H9 (cell line): ENCODE measurements at regions not wholly inside any gene's neighbourhood (a gene's known extent, or its start where the extent isn't known, plus 50 kb on each side); places are given as distances from the start of the nearest gene placed in this dataset.

ENCODE experiments used
- DNase-seq: peaks from one replicate; pipeline ENCODE4 v3.0.0-alpha.2; 2017
- H2AFZ ChIP-seq: one replicate; pipeline ENCODE4 v1.6.1; 2013; ENCODE audit warnings: mild to moderate bottlenecking, low read length, control low read depth, moderate library complexity
- H2AK5ac ChIP-seq: 2 replicates; pipeline ENCODE4 v1.6.1; 2013; ENCODE audit warnings: low read length, control low read depth, mixed read lengths; ENCODE audit not compliant: insufficient read length
- H2BK120ac ChIP-seq: one replicate; pipeline ENCODE4 v1.6.1; 2013; ENCODE audit warnings: low read depth, mild to moderate bottlenecking, low read length, control low read depth, inconsistent platforms; ENCODE audit not compliant: poor library complexity, severe bottlenecking
- H2BK12ac ChIP-seq: 2 replicates; pipeline ENCODE4 v1.6.1; 2013; ENCODE audit warnings: low read length, control low read depth, mixed read lengths, low read depth; ENCODE audit not compliant: insufficient read length
- H2BK15ac ChIP-seq: 2 replicates; pipeline ENCODE4 v1.6.1; 2013; ENCODE audit warnings: low read depth, low read length, control low read depth
- H2BK20ac ChIP-seq: one replicate; pipeline ENCODE4 v1.6.1; 2013; ENCODE audit warnings: low read depth, mild to moderate bottlenecking, low read length, control low read depth, inconsistent platforms; ENCODE audit not compliant: poor library complexity, severe bottlenecking
- H2BK5ac ChIP-seq: 2 replicates; pipeline ENCODE4 v1.6.1; 2013; ENCODE audit warnings: low read length, control low read depth, mixed read lengths; ENCODE audit not compliant: insufficient read length
- H3K14ac ChIP-seq: 2 replicates; pipeline ENCODE4 v1.6.1; 2013; ENCODE audit warnings: low read length, control low read depth; ENCODE audit not compliant: insufficient read depth
- H3K18ac ChIP-seq: 2 replicates; pipeline ENCODE4 v1.6.1; 2013; ENCODE audit warnings: low read depth, mild to moderate bottlenecking, mixed read lengths, low read length, control low read depth; ENCODE audit not compliant: insufficient read length
- H3K23ac ChIP-seq: 2 replicates; pipeline ENCODE4 v1.6.1; 2013; ENCODE audit warnings: low read length, control low read depth, mixed read lengths, low read depth; ENCODE audit not compliant: insufficient read length
- H3K23me2 ChIP-seq: 2 replicates; pipeline ENCODE4 v1.6.1; 2013; ENCODE audit warnings: low read depth, mild to moderate bottlenecking, mixed read lengths, low read length, control low read depth; ENCODE audit not compliant: insufficient read length, poor library complexity, severe bottlenecking
- H3K27ac ChIP-seq: 2 replicates; pipeline ENCODE4 v1.5.1; 2013; ENCODE audit warnings: low read length, control low read depth, mixed read lengths, low read depth; ENCODE audit not compliant: insufficient read length
- H3K27me3 ChIP-seq: 2 replicates; pipeline ENCODE4 v1.6.1; 2013; ENCODE audit warnings: low read length, control low read depth, inconsistent platforms; ENCODE audit not compliant: insufficient read depth
- H3K4ac ChIP-seq: 2 replicates; pipeline ENCODE4 v1.6.1; 2013; ENCODE audit warnings: low read depth, mild to moderate bottlenecking, control low read depth, inconsistent platforms, low read length, moderate library complexity
- H3K4me1 ChIP-seq: 2 replicates; pipeline ENCODE4 v1.6.1; 2013; ENCODE audit warnings: low read length, control low read depth, inconsistent platforms; ENCODE audit not compliant: insufficient read depth
- H3K4me2 ChIP-seq: 2 replicates; pipeline ENCODE4 v1.6.1; 2013; ENCODE audit warnings: low read length, control low read depth, mixed read lengths; ENCODE audit not compliant: insufficient read length, insufficient read depth
- H3K56ac ChIP-seq: 2 replicates; pipeline ENCODE4 v1.6.1; 2013; ENCODE audit warnings: low read depth, mild to moderate bottlenecking, mixed read lengths, low read length, control low read depth; ENCODE audit not compliant: insufficient read length
- H3K79me1 ChIP-seq: 2 replicates; pipeline ENCODE4 v1.6.1; 2013; ENCODE audit warnings: low read depth, mild to moderate bottlenecking, moderate library complexity, low read length, control low read depth, inconsistent platforms; ENCODE audit not compliant: insufficient read depth, poor library complexity, severe bottlenecking
- H3K79me2 ChIP-seq: 2 replicates; pipeline ENCODE4 v1.6.1; 2013; ENCODE audit warnings: low read length, control low read depth, inconsistent platforms; ENCODE audit not compliant: insufficient read depth
- H3K9ac ChIP-seq: 2 replicates; pipeline ENCODE4 v1.6.1; 2013; ENCODE audit warnings: low read length, control low read depth, mixed read lengths; ENCODE audit not compliant: insufficient read length; ENCODE audit errors: extremely low read depth
- H3K9me3 ChIP-seq: one replicate; pipeline ENCODE4 v1.6.1; 2013; ENCODE audit warnings: low read depth, low read length, inconsistent platforms; ENCODE audit not compliant: control insufficient read depth
- H3T11ph ChIP-seq: one replicate; pipeline ENCODE4 v1.6.1; 2013; ENCODE audit warnings: mild to moderate bottlenecking, low read length, control low read depth, inconsistent platforms
- H4K20me1 ChIP-seq: one replicate; pipeline ENCODE4 v1.6.1; 2013; ENCODE audit not compliant: control insufficient read depth, insufficient read length, insufficient read depth
- H4K5ac ChIP-seq: 2 replicates; pipeline ENCODE4 v1.6.1; 2013; ENCODE audit warnings: low read depth, mild to moderate bottlenecking, mixed read lengths, low read length, control low read depth; ENCODE audit not compliant: insufficient read length
- H4K8ac ChIP-seq: replicated peaks from 2 replicates; pipeline ENCODE4 v1.6.1; 2013; ENCODE audit warnings: low read length, control low read depth, mixed read lengths, low read depth; ENCODE audit not compliant: insufficient read length
- H4K91ac ChIP-seq: 2 replicates; pipeline ENCODE4 v1.6.1; 2013; ENCODE audit warnings: low read depth, mild to moderate bottlenecking, moderate library complexity, mixed read lengths, low read length, control low read depth; ENCODE audit not compliant: insufficient read length
- H3K27ac Mint-ChIP-seq, 3 experiments: 2 replicates in 2 of 3; 3 replicates in 1 of 3; pipeline ENCODE4 v1.8.0; 2020 to 2021; ENCODE audit warnings: mixed read lengths in 3 of 3, mild to moderate bottlenecking in 1 of 3, moderate library complexity in 1 of 3
- H3K27me3 Mint-ChIP-seq: 2 replicates; pipeline ENCODE4 v1.8.0; 2021; ENCODE audit warnings: low read depth, mild to moderate bottlenecking, moderate library complexity, mixed read lengths
- H3K36me3 Mint-ChIP-seq, 3 experiments: 2 replicates in 2 of 3; 3 replicates in 1 of 3; pipeline ENCODE4 v1.8.0; 2020 to 2021; ENCODE audit warnings: low read depth in 3 of 3, mixed read lengths in 3 of 3; ENCODE audit not compliant: insufficient read depth in 1 of 3
- H3K4me1 Mint-ChIP-seq, 2 experiments: 2 replicates each; pipeline ENCODE4 v1.8.0; 2020; ENCODE audit warnings: mixed read lengths in 2 of 2
- H3K4me3 Mint-ChIP-seq, 2 experiments: 2 replicates in 1 of 2; 3 replicates in 1 of 2; pipeline ENCODE4 v1.8.0; 2020 to 2021; ENCODE audit warnings: mild to moderate bottlenecking in 2 of 2, mixed read lengths in 2 of 2, moderate library complexity in 1 of 2
- H3K9me3 Mint-ChIP-seq, 2 experiments: 2 replicates in 1 of 2; 3 replicates in 1 of 2; pipeline ENCODE4 v1.8.0; 2020; ENCODE audit warnings: mild to moderate bottlenecking in 2 of 2, mixed read lengths in 2 of 2, moderate library complexity in 1 of 2
- CTCF ChIP-seq: fragments of 200-600 bp; sonication (generic); conservative IDR thresholded peaks from 3 replicates; pipeline ENCODE4 v1.8.0; 2021; ENCODE audit warnings: antibody characterized with exemption, mild to moderate bottlenecking
- WGBS: extraction: QIAGEN DNeasy Blood & Tissue Kit; methylation state at CpG from one replicate; pipeline ENCODE4 v1.1.7; 2013; ENCODE audit warnings: missing lambda C conversion rate, low lambda C conversion rate, mixed read lengths; ENCODE audit not compliant: insufficient read length; ENCODE audit errors: extremely low coverage; 5-methylcytosine and 5-hydroxymethylcytosine counted together

GRCh38 chr13:30042891-30043630 is 192.6 kb upstream of the UBL3 start:
- Histone ChIP-seq H2AK5ac (no peak overlapping the region), H3T11ph (no peak overlapping the region), H2BK12ac (no peak overlapping the region), H3K56ac (no peak overlapping the region), H2BK120ac (no peak overlapping the region), H3K23ac (no peak overlapping the region), H3K4ac (no peak overlapping the region), H2BK15ac (no peak overlapping the region), H3K79me1 (no peaks in the 10 kb centered on the region), H3K4me1 (0 out of 2 replicates have a peak, but pooled peaks cover 3% of the 10 kb centered on the region), H3K27me3 (0 out of 2 replicates have a peak, but pooled peaks cover 2% of the 10 kb centered on the region), H4K91ac (no peak overlapping the region), H3K18ac (no peak overlapping the region), H4K8ac (no peak overlapping the region), H3K4me2 (no peak overlapping the region), H3K27ac (no peak overlapping the region), H2BK5ac (no peak overlapping the region), H4K20me1 (no peaks in the 10 kb centered on the region), H3K14ac (no peak overlapping the region), H4K5ac (no peak overlapping the region), H3K23me2 (no peaks in the 10 kb centered on the region), H3K9ac (no peak overlapping the region), H3K79me2 (no peaks in the 10 kb centered on the region), H3K9me3 (no peaks in the 10 kb centered on the region), H2BK20ac (no peak overlapping the region), H2AFZ (no peak overlapping the region)
- no CpG with 5 or more reads among the region's 5 CpGs for WGBS
- peaks cover 0 to 4% (median 0%) of the 10 kb centered on the region in 3 experiments; a peak in 3 of 7 replicates for H3K36me3 Mint-ChIP-seq
- no peak for DNase-seq
- no peak overlapping the region; a peak in 1 of 7 replicates for H3K27ac Mint-ChIP-seq
- peaks cover 2% of the 10 kb centered on the region for H3K27me3 Mint-ChIP-seq
- H3K9me3 Mint-ChIP-seq = peaks cover 0 to 2% of the 10 kb centered on the region in 2 experiments; a peak in 2 of 5 replicates
- no peak for TF ChIP-seq CTCF
- no peak overlapping the region for H3K4me3 Mint-ChIP-seq
- H3K4me1 Mint-ChIP-seq = peaks cover 28 to 42% of the 10 kb centered on the region in 2 experiments
